ENCODE measurements at regions not wholly inside any gene's neighbourhood (a gene's known extent, or its start where the extent isn't known, plus 50 kb on each side); places are given as distances from the start of the nearest gene placed in this dataset.

GRCh38 chr13:111485491-111486250, 165.2 kb downstream of the TEX29 start:
- Histone ChIP-seq H3K27ac (ENCODE audit: low read depth, low read length) (no peak overlapping the region), H3K9me3 (ENCODE audit: insufficient read depth, low read depth, low read length) (peaks cover 8% of the 10 kb centered on the region), H3K27me3 (ENCODE audit: insufficient read depth, low read length) (no peaks in the 10 kb centered on the region), H3K4me2 (ENCODE audit: low read length) (no peak overlapping the region), H3K4me1 (ENCODE audit: insufficient read depth, low read length) (no peaks in the 10 kb centered on the region), H3K4me3 (ENCODE audit: insufficient read depth, low read depth, low read length) (no peak overlapping the region), H3K9ac (ENCODE audit: low read length) (no peak overlapping the region), H2AFZ (ENCODE audit: low read depth, low read length) (no peak overlapping the region), H3K36me3 (ENCODE audit: insufficient read depth, low read length) (no peaks in the 10 kb centered on the region), H4K20me1 (ENCODE audit: insufficient read depth, low read length) (no peaks in the 10 kb centered on the region), H3K79me2 (ENCODE audit: insufficient read depth, low read length) (no peaks in the 10 kb centered on the region)
- Mint-ChIP-seq H3K36me3 (ENCODE audit: low read depth, unreplicated experiment) (no peaks in the 10 kb centered on the region), H3K27ac (ENCODE audit: unreplicated experiment) (no peak overlapping the region), H3K27me3 (ENCODE audit: low read depth, unreplicated experiment) (peaks cover 25% of the 10 kb centered on the region), H3K4me3 (ENCODE audit: unreplicated experiment) (no peak overlapping the region), H3K9me3 (ENCODE audit: unreplicated experiment) (peaks cover 11% of the 10 kb centered on the region), H3K4me1 (ENCODE audit: low read depth, unreplicated experiment) (no peaks in the 10 kb centered on the region)
- FAIRE-seq (no peak), DNase-seq (ENCODE audit: low read depth) (no peak)
- TF ChIP-seq CTCF (IDR thresholded peaks at IDR 0.05; ENCODE audit: insufficient read depth, low read depth, low read length) (no peak), EZH2 (IDR thresholded peaks at IDR 0.05; ENCODE audit: insufficient read depth, low read length) (no peak)

- no peak for TF ChIP-seq CTCF (IDR thresholded peaks at IDR 0.05; ENCODE audit: insufficient read depth, low read depth, low read length)
- no peak for TF ChIP-seq EZH2 (IDR thresholded peaks at IDR 0.05; ENCODE audit: insufficient read depth, low read length)
- Histone ChIP-seq H3K27me3 (ENCODE audit: insufficient read depth, low read length) (no peaks in the 10 kb centered on the region), H3K79me2 (ENCODE audit: insufficient read depth, low read length) (no peaks in the 10 kb centered on the region), H3K9me3 (ENCODE audit: insufficient read depth, low read depth, low read length) (peaks cover 8% of the 10 kb centered on the region), H4K20me1 (ENCODE audit: insufficient read depth, low read length) (no peaks in the 10 kb centered on the region), H3K27ac (ENCODE audit: low read depth, low read length) (no peak overlapping the region), H3K9ac (ENCODE audit: low read length) (no peak overlapping the region), H3K4me1 (ENCODE audit: insufficient read depth, low read length) (no peaks in the 10 kb centered on the region), H3K4me3 (ENCODE audit: insufficient read depth, low read depth, low read length) (no peak overlapping the region), H3K4me2 (ENCODE audit: low read length) (no peak overlapping the region), H3K36me3 (ENCODE audit: insufficient read depth, low read length) (no peaks in the 10 kb centered on the region), H2AFZ (ENCODE audit: low read depth, low read length) (no peak overlapping the region)
- DNase-seq (ENCODE audit: low read depth) (no peak), FAIRE-seq (no peak)
- Mint-ChIP-seq H3K27ac (ENCODE audit: unreplicated experiment) (no peak overlapping the region), H3K27me3 (ENCODE audit: low read depth, unreplicated experiment) (peaks cover 19% of the 10 kb centered on the region), H3K9me3 (ENCODE audit: unreplicated experiment) (peaks cover 11% of the 10 kb centered on the region), H3K36me3 (ENCODE audit: low read depth, unreplicated experiment) (no peaks in the 10 kb centered on the region), H3K4me3 (ENCODE audit: unreplicated experiment) (no peak overlapping the region), H3K4me1 (ENCODE audit: low read depth, unreplicated experiment) (no peaks in the 10 kb centered on the region)
Observed at GRCh38 chr13:111486331-111486730, 165.9 kb downstream of the TEX29 start.

GRCh38 chr13:111486801-111487200, 166.4 kb downstream of the TEX29 start:
- Histone ChIP-seq H3K9ac (ENCODE audit: low read length) (no peak overlapping the region), H3K4me3 (ENCODE audit: insufficient read depth, low read depth, low read length) (no peak overlapping the region), H3K9me3 (ENCODE audit: insufficient read depth, low read depth, low read length) (peaks cover 8% of the 10 kb centered on the region), H3K4me1 (ENCODE audit: insufficient read depth, low read length) (no peaks in the 10 kb centered on the region), H3K79me2 (ENCODE audit: insufficient read depth, low read length) (no peaks in the 10 kb centered on the region), H4K20me1 (ENCODE audit: insufficient read depth, low read length) (no peaks in the 10 kb centered on the region), H3K27ac (ENCODE audit: low read depth, low read length) (no peak overlapping the region), H3K36me3 (ENCODE audit: insufficient read depth, low read length) (no peaks in the 10 kb centered on the region), H2AFZ (ENCODE audit: low read depth, low read length) (no peak overlapping the region), H3K27me3 (ENCODE audit: insufficient read depth, low read length) (no peaks in the 10 kb centered on the region), H3K4me2 (ENCODE audit: low read length) (no peak overlapping the region)
- Mint-ChIP-seq H3K36me3 (ENCODE audit: low read depth, unreplicated experiment) (no peaks in the 10 kb centered on the region), H3K27me3 (ENCODE audit: low read depth, unreplicated experiment) (peaks cover 21% of the 10 kb centered on the region), H3K27ac (ENCODE audit: unreplicated experiment) (no peak overlapping the region), H3K9me3 (ENCODE audit: unreplicated experiment) (peaks cover 11% of the 10 kb centered on the region), H3K4me3 (ENCODE audit: unreplicated experiment) (no peak overlapping the region), H3K4me1 (ENCODE audit: low read depth, unreplicated experiment) (no peaks in the 10 kb centered on the region)
- no peak for TF ChIP-seq EZH2 (IDR thresholded peaks at IDR 0.05; ENCODE audit: insufficient read depth, low read length)
- no peak for TF ChIP-seq CTCF (IDR thresholded peaks at IDR 0.05; ENCODE audit: insufficient read depth, low read depth, low read length)
- DNase-seq (ENCODE audit: low read depth) = no peak
- no peak for FAIRE-seq
